PC-9 (cell line): ENCODE measurements at regions not wholly inside any gene's neighbourhood (a gene's known extent, or its start where the extent isn't known, plus 50 kb on each side); places are given as distances from the start of the nearest gene placed in this dataset.

Experiments
- BruUV-seq: library from RNA; stranded (reverse); fragments of 400-500 nt; replicated peaks from 2 replicates; lab custom pipeline; 2021; lab: Mats Ljungman, UMichigan
- CTCF ChIA-PET: fragments of 300-600 bp; sonication (Branson Sonifier 250); formaldehyde crosslinking; loops from one replicate; lab custom pipeline; 2022; ENCODE audit warnings: antibody characterized with exemption; lab: Charles Lee
- POLR2A ChIA-PET: fragments of 300-600 bp; sonication (Branson Sonifier 250); formaldehyde crosslinking; loops from one replicate; lab custom pipeline; 2022; ENCODE audit warnings: antibody characterized with exemption; ENCODE audit not compliant: unreplicated experiment; lab: Charles Lee
- DNase-seq, 2 experiments: peaks; one replicate each; pipeline versions ENCODE4 v3.0.0 to v3.0.0-alpha.2; 2015 to 2022; ENCODE audit warnings: mixed read lengths in 1 of 2
- H2AFZ ChIP-seq: fragments of 200-600 bp; sonication (generic); 2 replicates; pipeline ENCODE4 v1.8.1; 2017; ENCODE audit warnings: antibody characterized with exemption
- H3F3A ChIP-seq: fragments of 200-600 bp; sonication (generic); 2 replicates; pipeline ENCODE4 v1.8.1; 2017; ENCODE audit warnings: antibody characterized with exemption, mild to moderate bottlenecking, low read depth; ENCODE audit not compliant: insufficient read depth
- H3K27ac ChIP-seq: fragments of 200-600 bp; sonication (generic); 2 replicates; pipeline ENCODE4 v1.6.1; 2016; ENCODE audit warnings: mixed run types
- H3K27me3 ChIP-seq: fragments of 200-600 bp; sonication (generic); 2 replicates; pipeline ENCODE4 v1.6.1; 2016; ENCODE audit warnings: low read depth, mixed run types; ENCODE audit not compliant: insufficient read depth
- H3K36me3 ChIP-seq: fragments of 200-600 bp; sonication (generic); 2 replicates; pipeline ENCODE4 v1.6.1; 2016; ENCODE audit warnings: low read depth, mixed run types
- H3K4me1 ChIP-seq: fragments of 200-600 bp; sonication (generic); replicated peaks from 2 replicates; pipeline ENCODE4 v1.6.1; 2016; ENCODE audit warnings: mixed run types; ENCODE audit not compliant: insufficient read depth
- H3K4me2 ChIP-seq: fragments of 200-600 bp; sonication (generic); 2 replicates; pipeline ENCODE4 v1.6.1; 2017; ENCODE audit warnings: mixed run types
- H3K4me3 ChIP-seq: fragments of 200-600 bp; sonication (generic); 2 replicates; pipeline ENCODE4 v1.6.1; 2016; ENCODE audit warnings: mixed run types
- H3K79me2 ChIP-seq: fragments of 200-600 bp; sonication (generic); 2 replicates; pipeline ENCODE4 v1.6.1; 2017; ENCODE audit warnings: low read depth, mixed run types
- H3K9me2 ChIP-seq: fragments of 200-600 bp; sonication (generic); 2 replicates; pipeline ENCODE4 v1.8.1; 2017; ENCODE audit warnings: mild to moderate bottlenecking; ENCODE audit not compliant: insufficient read depth
- H3K9me3 ChIP-seq: fragments of 200-600 bp; sonication (generic); 2 replicates; pipeline ENCODE4 v1.8.1; 2016; ENCODE audit warnings: low read depth; ENCODE audit not compliant: insufficient read depth
- H4K20me1 ChIP-seq: fragments of 200-600 bp; sonication (generic); 2 replicates; pipeline ENCODE4 v1.8.1; 2017; ENCODE audit not compliant: insufficient read depth
- CTCF ChIP-seq: fragments of 200-600 bp; sonication (generic); conservative IDR thresholded peaks from 2 replicates; pipeline ENCODE4 v1.6.1; 2017; ENCODE audit warnings: mixed run types, antibody characterized with exemption, mild to moderate bottlenecking, moderate library complexity
- EZH2 ChIP-seq: fragments of 200-600 bp; sonication (generic); IDR thresholded peaks from 2 replicates; pipeline ENCODE4 v1.8.0; 2017; ENCODE audit warnings: antibody characterized with exemption, low read depth
- intact Hi-C: fragments of 100-400 bp; cut with micrococcal nuclease; formaldehyde crosslinking; loops from one replicate; pipeline ENCODE4 v1.10.0; 2022; ENCODE audit not compliant: unreplicated experiment

GRCh38 chr10:117619707-117620405 is 77.3 kb downstream of the EMX2 start:
- Histone ChIP-seq H3K4me2 (no peak overlapping the region), H4K20me1 (no peaks in the 10 kb centered on the region), H2AFZ (no peak overlapping the region), H3K27me3 (peaks cover 5% of the 10 kb centered on the region; the same call in 1 of the 2 replicates), H3K36me3 (no peaks in the 10 kb centered on the region), H3K9me2 (no peaks in the 10 kb centered on the region), H3K4me3 (no peak overlapping the region), H3K79me2 (no peaks in the 10 kb centered on the region), H3K9me3 (no peaks in the 10 kb centered on the region), H3K4me1 (0 out of 2 replicates have a peak, but pooled peaks cover 4% of the 10 kb centered on the region), H3F3A (no peaks in the 10 kb centered on the region), H3K27ac (no peak overlapping the region)
- BruUV-seq: no TSS peak
- ChIA-PET POLR2A (no interaction called here), CTCF (no interaction called here)
- no peak for DNase-seq
- no peak for TF ChIP-seq EZH2
- intact Hi-C loops: no loop called here

- no peak for DNase-seq
- intact Hi-C loops: no loop called here
- CTCF ChIA-PET: no interaction called here
- H4K20me1 ChIP-seq: no peaks in the 10 kb centered on the region
- H3K4me2 ChIP-seq: no peak overlapping the region
- peaks cover 5% of the 10 kb centered on the region; the same call in 1 of the 2 replicates for H3K27me3 ChIP-seq
- H3K9me3 ChIP-seq: no peaks in the 10 kb centered on the region
- H3K27ac ChIP-seq: no peak overlapping the region
- H3K79me2 ChIP-seq: no peaks in the 10 kb centered on the region
- H3K4me1 ChIP-seq: 0 out of 2 replicates have a peak, but pooled peaks cover 4% of the 10 kb centered on the region
- no peaks in the 10 kb centered on the region for H3F3A ChIP-seq
- no peaks in the 10 kb centered on the region for H3K36me3 ChIP-seq
- no peak overlapping the region for H2AFZ ChIP-seq
- H3K4me3 ChIP-seq: no peak overlapping the region
- TF ChIP-seq CTCF (no peak), EZH2 (no peak)
- H3K9me2 ChIP-seq: no peaks in the 10 kb centered on the region
- BruUV-seq: no TSS peak
- POLR2A ChIA-PET: no interaction called here
These were observed 78.7 kb downstream of the EMX2 start for GRCh38 chr10:117621196-117621595.

- H3K27ac ChIP-seq: no peak overlapping the region
- CTCF ChIA-PET: no interaction called here
These were observed 79.4 kb downstream of the EMX2 start for GRCh38 chr10:117621795-117622420.

More at GRCh38 chr10:117621795-117622420, 79.4 kb downstream of the EMX2 start:
- intact Hi-C loops: no loop called here
- no peaks in the 10 kb centered on the region for H3K9me2 ChIP-seq
- no peaks in the 10 kb centered on the region for H3K9me3 ChIP-seq
- DNase-seq: no peak
- peaks cover 5% of the 10 kb centered on the region; the same call in 1 of the 2 replicates for H3K27me3 ChIP-seq
- H3K36me3 ChIP-seq: no peaks in the 10 kb centered on the region
- no peak overlapping the region for H2AFZ ChIP-seq
- H4K20me1 ChIP-seq: no peaks in the 10 kb centered on the region
- no peaks in the 10 kb centered on the region for H3F3A ChIP-seq
- H3K4me1 ChIP-seq: 0 out of 2 replicates have a peak, but pooled peaks cover under 1% of the 10 kb centered on the region
- no peak overlapping the region for H3K4me2 ChIP-seq
- TF ChIP-seq CTCF (no peak), EZH2 (no peak)
- BruUV-seq: no TSS peak
- POLR2A ChIA-PET: no interaction called here
- H3K4me3 ChIP-seq: no peak overlapping the region
- H3K79me2 ChIP-seq: no peaks in the 10 kb centered on the region
